ENCODE measurements at regions not wholly inside any gene's neighbourhood (a gene's known extent, or its start where the extent isn't known, plus 50 kb on each side); places are given as distances from the start of the nearest gene placed in this dataset.
A peak's percentile ranks its signal among the peaks of the same experiment; 100 is the strongest.

GRCh38 chr12:89215196-89215595 is 137.1 kb downstream of the DUSP6 start:
- no peak for TF ChIP-seq CTCF (IDR thresholded peaks at IDR 0.05)
- H3K27ac ChIP-seq = peak overlapping the region; percentile 39
- H3K36me3 ChIP-seq = no peaks in the 10 kb centered on the region
- no peak overlapping the region for H3K4me3 ChIP-seq (ENCODE audit: low read depth in 1 of 2, low read length in 1 of 2)
- H3K27me3 ChIP-seq = no peaks in the 10 kb centered on the region
- H3K4me1 ChIP-seq (ENCODE audit: control insufficient read depth in 1 of 2, insufficient read depth in 1 of 2, low read depth in 1 of 2, low read length in 1 of 2) = peaks cover 27 to 31% of the 10 kb centered on the region in 2 experiments
- no peaks in the 10 kb centered on the region for H3K9me3 ChIP-seq

- no peak for TF ChIP-seq CTCF (IDR thresholded peaks at IDR 0.05)
- H3K9me3 ChIP-seq = no peaks in the 10 kb centered on the region
- no peak overlapping the region for H3K4me3 ChIP-seq (ENCODE audit: low read depth in 1 of 2, low read length in 1 of 2)
- no peaks in the 10 kb centered on the region for H3K27me3 ChIP-seq
- H3K4me1 ChIP-seq (ENCODE audit: control insufficient read depth in 1 of 2, insufficient read depth in 1 of 2, low read depth in 1 of 2, low read length in 1 of 2) = peaks cover 27 to 31% of the 10 kb centered on the region in 2 experiments
- H3K36me3 ChIP-seq = no peaks in the 10 kb centered on the region
- no peak overlapping the region for H3K27ac ChIP-seq
These were observed 138.6 kb downstream of the DUSP6 start for GRCh38 chr12:89213747-89214146.

- Histone ChIP-seq H3K4me1 (ENCODE audit: control insufficient read depth in 1 of 2, insufficient read depth in 1 of 2, low read depth in 1 of 2, low read length in 1 of 2) (peaks cover 27 to 31% of the 10 kb centered on the region in 2 experiments), H3K36me3 (no peaks in the 10 kb centered on the region), H3K4me3 (ENCODE audit: low read depth in 1 of 2, low read length in 1 of 2) (no peak overlapping the region), H3K27me3 (no peaks in the 10 kb centered on the region), H3K9me3 (no peaks in the 10 kb centered on the region), H3K27ac (peak overlapping the region; percentile 77)
- no peak for TF ChIP-seq CTCF (IDR thresholded peaks at IDR 0.05)
These were observed 139.2 kb downstream of the DUSP6 start for GRCh38 chr12:89213139-89213538.

- no peaks in the 10 kb centered on the region for H3K9me3 ChIP-seq
- H3K36me3 ChIP-seq = no peaks in the 10 kb centered on the region
- peak overlapping the region; percentile 77 for H3K27ac ChIP-seq
- H3K4me1 ChIP-seq (ENCODE audit: control insufficient read depth in 1 of 2, insufficient read depth in 1 of 2, low read depth in 1 of 2, low read length in 1 of 2) = peaks cover 26 to 31% of the 10 kb centered on the region in 2 experiments
- no peak overlapping the region for H3K4me3 ChIP-seq (ENCODE audit: low read depth in 1 of 2, low read length in 1 of 2)
- TF ChIP-seq CTCF (IDR thresholded peaks at IDR 0.05) = no peak
- H3K27me3 ChIP-seq = no peaks in the 10 kb centered on the region
These were observed 139.9 kb downstream of the DUSP6 start for GRCh38 chr12:89212339-89212771.

GRCh38 chr12:89211456-89211855 is 140.8 kb downstream of the DUSP6 start:
- no peak for TF ChIP-seq CTCF (IDR thresholded peaks at IDR 0.05)

GRCh38 chr12:89210277-89210676 is 142.0 kb downstream of the DUSP6 start:
- peaks cover 25 to 35% of the 10 kb centered on the region in 2 experiments for H3K4me1 ChIP-seq (ENCODE audit: control insufficient read depth in 1 of 2, insufficient read depth in 1 of 2, low read depth in 1 of 2, low read length in 1 of 2)
- no peaks in the 10 kb centered on the region for H3K27me3 ChIP-seq
- TF ChIP-seq CTCF (IDR thresholded peaks at IDR 0.05) = no peak
- H3K9me3 ChIP-seq = no peaks in the 10 kb centered on the region
- no peaks in the 10 kb centered on the region for H3K36me3 ChIP-seq
- H3K27ac ChIP-seq = no peak overlapping the region
- no peak overlapping the region for H3K4me3 ChIP-seq (ENCODE audit: low read depth in 1 of 2, low read length in 1 of 2)

More at GRCh38 chr12:89211456-89211855, 140.8 kb downstream of the DUSP6 start:
- Histone ChIP-seq H3K27ac (peak overlapping the region; percentile 77), H3K4me3 (ENCODE audit: low read depth in 1 of 2, low read length in 1 of 2) (no peak overlapping the region), H3K9me3 (no peaks in the 10 kb centered on the region), H3K4me1 (ENCODE audit: control insufficient read depth in 1 of 2, insufficient read depth in 1 of 2, low read depth in 1 of 2, low read length in 1 of 2) (peaks cover 27 to 33% of the 10 kb centered on the region in 2 experiments), H3K27me3 (no peaks in the 10 kb centered on the region), H3K36me3 (no peaks in the 10 kb centered on the region)
